ENCODE measurements at regions not wholly inside any gene's neighbourhood (a gene's known extent, or its start where the extent isn't known, plus 50 kb on each side); places are given as distances from the start of the nearest gene placed in this dataset.
"Not testable (repeated sequence)": the region's sequence is repeated elsewhere in the genome, so short reads cannot be mapped to it uniquely, and the experiment has no call there.

DNA sequence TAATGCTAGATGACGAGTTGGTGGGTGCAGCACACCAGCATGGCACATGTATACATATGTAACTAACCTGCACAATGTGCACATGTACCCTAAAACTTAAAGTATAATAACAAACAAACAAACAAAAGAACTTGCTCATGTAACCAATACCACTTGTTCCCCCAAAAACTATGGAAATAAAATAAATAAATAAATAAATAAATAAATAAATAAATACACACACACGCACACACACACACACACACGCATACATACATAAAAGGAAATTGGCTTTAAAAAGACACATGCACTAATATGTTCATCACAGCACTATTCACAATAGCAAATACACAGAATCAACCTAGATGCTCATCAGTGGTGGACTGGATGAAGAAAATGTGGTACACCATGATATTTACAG, 394.0 kb upstream of the SLC10A2 start:
- DNase-seq: not testable (repeated sequence)

DNA sequence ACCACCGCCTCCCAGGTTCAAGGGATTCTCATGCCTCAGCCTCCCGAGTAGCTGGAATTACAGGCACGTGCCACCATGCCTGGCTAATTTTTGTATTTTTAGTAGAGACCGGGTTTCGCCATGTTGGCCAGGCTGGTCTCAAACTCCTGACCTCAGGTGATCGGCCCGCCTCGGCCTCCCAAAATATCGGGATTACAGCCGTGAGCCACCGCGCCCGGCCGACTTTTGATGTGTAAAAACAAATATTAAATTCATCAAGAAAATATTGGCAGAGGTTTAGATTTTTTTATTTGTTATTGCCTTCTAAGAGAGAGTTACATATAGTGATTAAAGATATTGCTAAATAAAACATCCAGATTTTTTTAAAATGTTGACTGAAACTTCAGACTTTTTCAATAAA, 390.8 kb upstream of the SLC10A2 start:
- not testable (repeated sequence) for DNase-seq

DNA sequence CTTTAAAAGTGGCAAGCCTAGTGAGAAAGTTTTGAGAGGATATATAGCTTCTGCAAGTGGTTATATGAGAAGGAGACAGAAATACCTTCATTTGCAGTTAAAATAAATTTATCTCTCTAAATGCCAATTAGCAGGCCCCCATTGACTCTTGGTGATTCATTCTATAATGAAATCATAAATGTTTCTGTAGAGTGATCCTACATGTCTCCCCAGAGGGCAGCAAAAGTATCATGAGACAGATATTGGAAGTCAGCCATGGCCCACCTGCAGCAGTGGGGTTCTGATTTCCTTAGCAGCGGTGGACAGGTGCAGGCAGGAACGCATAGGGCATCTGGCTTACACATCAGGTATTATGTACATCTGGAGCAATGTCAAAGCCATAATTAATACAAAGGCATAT, 385.4 kb upstream of the SLC10A2 start:
- DNase-seq: no peak

DNA sequence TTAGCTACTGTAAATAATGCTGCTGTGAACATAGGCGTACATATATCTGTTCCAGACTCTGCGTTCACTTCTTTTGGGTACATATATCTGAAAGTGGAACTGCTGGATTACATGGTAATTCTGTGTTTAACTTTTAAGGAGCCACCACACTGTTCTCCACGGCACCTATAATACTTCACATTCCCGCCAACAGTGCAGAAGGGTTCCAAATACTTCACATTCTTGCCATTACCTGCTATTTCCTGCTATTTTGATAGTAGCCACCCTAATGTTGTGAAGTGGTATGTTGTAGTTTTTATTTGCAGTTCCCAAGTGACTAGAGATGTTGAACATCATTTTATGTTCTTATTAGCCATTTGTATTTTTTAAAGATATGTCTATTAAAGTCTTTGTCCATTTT, 377.4 kb upstream of the SLC10A2 start:
- no peak for DNase-seq

DNA sequence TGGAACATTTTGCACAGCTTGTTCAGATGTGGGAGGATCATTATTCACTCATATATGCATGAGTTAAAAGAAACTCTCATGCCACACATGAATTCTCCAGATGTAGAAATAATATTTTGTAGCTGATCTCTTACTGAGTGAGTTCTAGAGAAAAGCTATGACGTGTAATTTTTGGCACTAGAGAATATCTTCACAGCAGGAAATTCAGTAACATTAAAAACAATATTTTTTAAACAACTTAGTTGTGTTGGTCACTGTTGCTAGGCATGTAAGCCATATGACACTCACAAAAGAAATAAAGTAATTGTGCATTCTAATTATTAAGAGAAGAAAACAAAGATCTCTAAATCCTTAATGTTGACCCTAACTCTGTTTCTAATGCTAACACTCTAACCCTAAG, 371.4 kb upstream of the SLC10A2 start:
- peak; percentile 62 to 63 for DNase-seq

DNA sequence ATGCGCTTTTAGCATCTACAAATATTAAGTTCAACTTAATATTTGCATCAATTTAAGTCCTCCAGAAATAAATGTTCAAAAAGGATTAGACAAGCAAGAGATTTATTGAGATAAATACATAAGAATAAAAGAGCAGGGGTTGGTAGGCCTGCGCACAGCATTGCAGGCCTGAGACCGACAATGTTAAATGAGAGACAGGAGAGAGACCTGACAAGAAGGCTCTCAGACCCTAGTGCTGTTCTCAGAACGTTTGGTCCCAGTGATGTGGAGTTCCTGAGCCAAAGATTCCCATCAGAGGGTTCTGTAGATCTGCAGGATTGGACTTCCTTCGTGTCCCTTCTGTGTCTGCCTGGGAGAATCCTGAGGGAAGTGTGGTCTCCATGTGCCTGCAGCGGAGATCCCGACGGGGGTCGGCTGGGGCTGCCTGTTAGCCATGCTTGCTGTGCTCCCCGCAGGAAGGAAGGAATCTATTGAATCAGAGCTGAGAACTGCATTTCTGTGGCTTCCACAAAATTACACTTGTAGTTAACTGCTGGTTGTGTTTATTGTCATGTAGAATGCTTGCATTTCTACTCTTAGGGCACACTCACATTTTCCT, 369.9 kb upstream of the SLC10A2 start:
- no peak for DNase-seq

DNA sequence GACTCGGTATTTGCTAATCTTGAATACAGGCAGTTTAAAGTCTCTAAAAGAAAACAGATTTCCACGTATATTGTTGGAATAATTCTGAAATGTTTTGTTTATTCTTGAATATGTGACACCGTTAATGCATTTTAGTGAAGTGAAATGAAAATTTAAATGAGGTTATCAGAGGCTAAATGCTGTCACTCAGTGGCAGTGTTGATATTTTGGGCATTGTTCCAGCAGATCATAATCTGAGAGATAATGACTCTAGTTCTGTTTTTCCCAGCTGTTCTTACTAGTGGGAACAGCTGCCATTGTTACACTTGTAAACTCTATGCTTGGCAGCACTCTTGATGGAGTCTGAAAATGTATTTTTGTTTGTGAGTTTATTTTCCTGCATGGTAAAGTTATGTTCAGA, 365.6 kb upstream of the SLC10A2 start:
- DNase-seq: peak; percentile 23 to 40

DNA sequence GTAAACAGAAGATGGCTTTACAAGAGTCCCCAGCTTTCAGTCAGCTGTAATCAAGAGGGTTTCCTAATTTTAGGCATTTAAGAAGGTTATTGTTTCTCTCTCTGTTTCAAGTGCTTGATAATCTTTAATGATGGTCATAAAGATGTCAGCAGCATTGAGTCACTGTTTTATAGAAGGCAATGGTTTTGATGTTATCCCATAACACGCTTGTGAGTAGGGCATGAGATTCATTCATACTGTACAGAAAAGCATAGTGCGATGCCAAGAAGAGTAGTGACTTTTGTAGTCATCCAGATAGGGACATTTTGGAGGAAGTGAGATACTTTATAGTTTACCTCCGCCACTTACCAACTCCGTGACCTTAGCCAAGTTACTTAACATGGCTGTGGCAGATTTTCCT, 364.2 kb upstream of the SLC10A2 start:
- DNase-seq: no peak

DNA sequence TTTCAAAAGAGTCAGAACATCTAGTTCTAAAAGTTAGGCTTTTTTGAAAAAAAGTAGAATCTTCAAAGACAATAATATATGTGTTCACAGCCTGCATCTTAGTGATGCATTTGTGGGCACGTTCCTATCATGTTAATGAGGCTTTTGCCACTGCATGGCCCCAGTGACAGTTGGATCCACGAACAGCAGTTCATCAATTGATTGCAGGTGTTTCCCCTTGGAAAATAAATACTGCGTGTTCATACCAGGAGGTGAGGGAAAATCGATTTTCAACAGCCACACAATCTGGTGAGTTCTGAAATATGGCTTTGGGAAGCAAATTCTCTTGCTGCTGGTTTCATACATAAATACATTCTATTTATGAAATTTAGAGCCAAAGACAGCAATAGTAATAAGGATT, 343.8 kb upstream of the SLC10A2 start:
- no peak for DNase-seq

DNA sequence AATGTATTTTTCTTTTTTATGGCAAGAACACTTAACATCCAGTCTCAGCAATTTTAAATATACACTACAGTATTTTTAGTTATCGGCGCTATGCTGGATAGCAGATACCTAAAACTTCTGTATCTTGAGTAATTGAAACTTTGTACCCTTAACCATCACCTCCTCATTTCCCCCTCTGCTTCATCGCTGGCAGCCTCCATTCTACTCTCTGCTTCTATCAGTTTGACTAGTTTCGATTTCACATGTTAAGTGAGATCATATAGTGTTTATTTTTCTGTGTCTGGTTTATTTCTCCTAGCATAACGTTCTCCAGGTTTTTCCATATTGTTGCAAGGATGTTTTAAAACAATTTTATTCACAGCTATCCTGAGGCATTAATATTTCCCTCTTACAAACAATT, 340.8 kb upstream of the SLC10A2 start:
- DNase-seq: no peak

DNA sequence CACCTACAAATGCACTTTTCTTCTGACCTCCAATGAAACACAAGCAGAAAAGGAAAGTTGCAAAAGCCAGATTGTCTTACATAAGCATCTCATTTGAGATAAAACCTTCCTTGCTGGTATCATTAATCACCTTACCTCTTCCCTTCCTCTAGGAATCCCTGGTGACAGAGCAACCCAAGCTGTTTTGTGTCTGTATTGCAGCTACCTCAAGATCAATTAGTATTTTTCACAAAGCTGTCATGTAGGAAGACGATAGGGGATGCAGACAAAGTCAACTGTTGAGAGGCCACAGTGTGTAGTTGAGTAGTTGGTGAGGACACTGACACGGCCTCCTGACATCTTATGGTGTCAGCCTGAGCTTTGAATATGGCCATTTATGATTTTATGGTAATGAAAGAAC, 339.1 kb upstream of the SLC10A2 start:
- no peak for DNase-seq

DNA sequence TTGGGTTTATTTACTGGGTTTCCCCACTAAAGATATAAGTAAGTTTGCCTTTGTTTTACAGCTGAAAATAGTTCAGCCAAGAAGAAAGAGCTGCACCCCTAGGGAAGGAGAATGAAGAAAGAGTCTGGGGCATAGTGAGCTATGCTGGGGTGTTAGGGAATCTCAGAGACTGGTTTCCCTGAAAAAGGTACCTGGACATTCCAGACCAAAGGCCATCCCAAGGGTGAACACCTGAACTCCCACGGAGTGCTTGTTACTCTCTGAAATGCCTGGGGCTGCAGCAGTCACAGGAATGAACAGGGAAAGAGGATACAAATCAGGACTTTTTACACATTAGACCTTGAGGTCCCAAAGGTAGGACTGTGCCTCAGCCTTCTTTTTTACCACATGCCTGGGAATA, 337.6 kb upstream of the SLC10A2 start:
- no peak for DNase-seq

DNA sequence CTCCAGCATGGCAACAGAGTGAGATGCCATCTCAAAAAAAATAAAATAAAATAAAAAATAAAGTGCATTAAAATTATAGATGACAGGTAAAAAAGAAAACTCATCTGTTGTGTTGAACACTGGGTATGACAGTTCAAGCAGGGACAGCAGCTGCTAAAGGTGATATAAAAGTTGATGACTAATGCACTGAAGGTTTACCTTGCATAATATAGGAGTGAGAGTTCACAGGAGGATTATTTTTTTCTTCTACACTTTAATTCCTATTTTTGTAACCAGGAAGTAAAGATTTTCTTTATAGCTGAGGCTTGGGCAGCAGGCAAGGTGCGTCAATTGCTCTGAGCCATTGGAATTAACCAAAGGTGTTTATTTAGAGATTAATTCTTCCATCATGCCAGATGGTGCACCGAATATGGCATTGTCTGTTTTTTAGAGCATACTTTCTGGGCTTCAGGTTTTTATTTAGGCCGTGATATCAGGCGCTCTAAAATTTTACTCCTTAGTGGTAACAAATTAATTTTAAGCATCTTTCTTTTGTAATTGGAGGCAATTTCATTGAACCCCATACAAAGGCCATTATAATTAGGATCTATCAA, 337.0 kb upstream of the SLC10A2 start:
- no peak for DNase-seq

DNA sequence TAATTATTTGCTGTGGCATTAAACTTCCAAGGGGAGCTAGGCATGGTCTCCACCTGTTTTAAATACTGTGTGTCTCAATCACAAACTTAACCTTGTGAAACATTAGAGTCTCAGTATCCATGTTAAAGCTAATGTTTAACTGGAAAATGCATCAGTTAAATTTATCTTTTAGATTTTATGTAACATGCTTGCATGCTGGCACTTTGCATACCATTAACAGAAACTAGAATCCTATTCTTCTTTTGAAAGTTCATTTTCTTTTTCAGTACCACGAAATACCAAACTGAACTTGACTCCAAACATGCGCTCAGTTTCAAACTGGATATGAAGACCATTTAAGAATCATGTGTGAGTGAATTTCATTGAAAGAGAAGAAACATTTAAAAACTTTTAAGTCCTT, 328.9 kb upstream of the SLC10A2 start:
- DNase-seq: no peak

DNA sequence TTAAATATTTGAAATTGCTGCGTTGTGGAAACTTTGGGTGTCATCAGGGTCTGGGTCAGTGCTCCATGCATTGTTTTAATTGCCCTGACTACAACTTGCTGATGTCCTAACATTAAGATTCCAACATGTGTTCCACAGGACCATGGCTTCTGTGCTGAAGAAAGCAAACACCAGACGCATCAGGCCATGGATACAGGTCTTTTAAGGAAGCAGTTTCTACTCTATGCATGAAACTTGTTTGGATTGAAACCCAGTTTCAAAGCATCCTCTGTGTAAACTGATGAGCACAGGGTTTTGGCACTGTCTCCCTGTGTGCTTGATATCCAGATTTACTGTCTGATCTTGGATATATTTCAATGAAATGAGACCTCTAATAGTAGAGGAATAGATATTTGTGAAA, 328.4 kb upstream of the SLC10A2 start:
- no peak for DNase-seq

DNA sequence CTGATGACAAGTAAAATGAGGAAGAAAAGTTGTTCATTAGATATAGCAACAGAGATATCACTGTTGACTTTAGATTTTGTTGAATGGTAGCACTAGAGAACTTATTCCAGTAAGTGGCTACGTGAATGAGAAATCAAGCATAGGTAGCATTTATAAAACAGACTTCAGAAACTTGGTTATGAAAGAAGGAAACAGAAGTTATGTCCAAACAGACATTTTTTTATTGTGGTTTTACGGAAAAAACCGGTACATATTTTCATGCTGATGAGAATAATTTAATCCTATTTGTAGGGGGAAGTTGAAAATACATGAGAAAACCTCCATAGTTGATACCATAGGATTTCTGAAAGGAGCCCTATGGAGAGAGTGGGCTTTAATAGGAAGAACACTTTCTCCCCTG, 325.7 kb upstream of the SLC10A2 start:
- DNase-seq: no peak

DNA sequence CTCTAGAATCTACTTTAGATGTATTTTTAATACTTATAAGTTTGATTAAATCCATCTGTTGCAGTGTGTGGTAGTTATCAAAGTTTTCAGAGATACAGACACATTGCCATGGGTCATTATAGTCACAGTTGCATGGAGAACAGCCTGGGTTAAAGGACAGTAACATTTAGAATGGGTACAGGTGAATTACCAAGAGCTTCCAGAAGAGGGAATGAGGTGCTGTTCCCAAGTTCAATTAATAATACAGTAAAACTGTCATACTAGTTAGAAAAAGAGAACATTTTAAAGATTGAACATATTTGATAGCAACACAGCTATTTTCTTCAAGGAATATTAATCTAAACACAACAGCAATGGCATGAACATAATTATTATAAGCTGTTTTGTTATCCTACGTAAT, 322.6 kb upstream of the SLC10A2 start:
- DNase-seq: no peak

DNA sequence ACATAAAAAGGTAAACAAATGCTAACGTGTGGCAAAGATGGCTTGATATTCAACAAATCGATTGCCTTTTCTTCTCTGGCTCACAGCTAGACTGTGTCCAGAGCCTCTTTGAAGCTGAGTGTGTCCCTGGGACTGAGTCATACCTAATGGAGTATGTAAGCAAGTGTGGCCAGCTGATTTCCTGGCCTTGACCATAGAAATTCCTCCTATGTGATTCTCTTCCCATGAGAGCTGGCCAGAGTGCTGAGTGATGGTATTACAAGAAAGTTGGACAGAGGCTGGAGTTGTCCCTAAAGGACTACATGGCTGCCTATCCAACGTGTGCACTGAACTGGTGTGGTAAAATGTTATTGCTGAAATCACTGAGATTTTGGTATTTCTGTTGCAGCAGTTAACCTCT, 320.1 kb upstream of the SLC10A2 start:
- no peak for DNase-seq

DNA sequence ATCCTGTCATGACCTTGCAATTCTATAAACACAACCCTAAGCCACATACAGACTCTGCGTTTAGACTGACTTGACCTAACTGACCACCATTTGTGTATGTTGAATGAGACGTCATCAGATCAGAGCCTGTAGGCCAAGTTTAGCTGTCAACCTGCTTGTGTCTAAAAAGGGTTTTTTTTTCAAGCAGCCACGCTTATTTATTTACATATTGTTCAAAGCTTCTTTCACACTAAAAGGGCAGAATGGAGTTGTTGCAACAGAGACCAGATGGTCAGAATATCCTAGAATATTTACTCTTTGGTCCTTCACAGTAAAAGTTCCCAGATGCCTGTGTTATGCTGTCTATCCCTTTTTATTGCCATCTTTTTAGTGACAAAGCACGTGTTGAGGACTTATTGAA, 307.7 kb upstream of the SLC10A2 start:
- DNase-seq: no peak

DNA sequence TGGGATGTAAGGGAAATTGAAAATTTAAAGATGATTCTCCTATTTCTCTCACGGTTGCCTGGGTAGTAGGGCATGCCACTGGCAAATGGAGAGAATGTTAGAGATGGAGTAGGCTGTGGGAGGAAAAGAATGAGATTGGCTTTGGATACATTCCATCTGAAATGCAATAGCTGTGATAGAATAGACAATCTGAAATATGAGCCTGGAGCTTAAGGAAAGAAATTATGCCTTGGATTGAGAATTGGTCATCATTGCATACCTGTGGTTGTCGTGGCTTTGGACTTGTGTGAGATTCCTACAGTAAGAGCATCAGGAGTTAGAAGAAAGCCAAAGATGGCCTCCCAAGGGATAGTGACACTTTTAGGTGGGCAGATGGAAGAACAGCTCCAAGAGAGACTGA, 305.1 kb upstream of the SLC10A2 start:
- no peak for DNase-seq

DNA sequence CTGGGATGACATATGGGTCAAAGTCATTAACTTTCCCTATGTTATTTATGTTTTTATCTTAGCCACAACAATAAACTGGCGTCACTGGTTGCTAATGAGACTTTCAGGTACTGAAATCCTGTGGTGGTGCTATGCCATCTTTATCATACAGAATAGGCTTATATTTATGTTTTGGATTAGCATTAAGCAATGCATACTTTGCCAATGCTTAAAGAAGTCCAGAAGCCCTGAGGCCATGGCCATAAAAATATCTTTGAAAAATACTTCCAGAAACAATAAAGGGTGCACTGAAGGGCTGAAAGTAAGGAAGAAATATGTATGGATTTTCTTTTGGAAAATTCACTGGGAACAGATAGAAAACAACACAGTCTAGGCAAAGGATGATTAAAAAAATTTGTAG, 304.6 kb upstream of the SLC10A2 start:
- no peak for DNase-seq

DNA sequence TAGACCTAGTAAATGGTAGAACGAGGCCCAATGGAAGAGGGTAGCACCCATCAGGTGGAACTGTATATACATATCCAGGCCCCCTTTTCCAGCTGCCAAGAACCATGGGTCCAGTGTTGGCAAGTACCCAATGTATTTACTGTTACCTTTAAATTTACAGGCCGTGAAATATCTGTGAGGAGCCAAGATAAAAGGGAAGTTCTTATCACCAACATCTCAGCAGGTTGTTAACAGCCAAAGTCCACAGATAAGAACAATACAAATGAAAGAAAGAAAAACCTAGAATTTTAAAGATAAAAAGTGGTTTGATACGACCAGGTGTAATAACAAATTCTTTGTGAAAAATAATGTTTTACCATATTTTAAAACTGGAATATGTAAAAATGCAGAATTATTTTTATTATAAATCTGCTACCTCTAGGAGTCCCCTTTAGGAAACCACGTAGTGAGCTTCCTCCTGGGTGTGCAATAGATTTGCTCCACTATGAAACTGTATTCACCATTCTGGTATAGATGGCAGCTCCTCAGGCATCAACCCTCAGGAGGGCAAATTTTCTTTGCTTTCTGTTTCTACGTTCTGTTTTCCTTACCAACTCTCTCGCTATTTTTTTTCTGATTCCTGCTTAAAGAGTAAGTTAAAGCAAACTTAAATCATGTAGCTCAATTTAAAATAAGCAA, 292.2 kb upstream of the SLC10A2 start:
- DNase-seq: no peak

DNA sequence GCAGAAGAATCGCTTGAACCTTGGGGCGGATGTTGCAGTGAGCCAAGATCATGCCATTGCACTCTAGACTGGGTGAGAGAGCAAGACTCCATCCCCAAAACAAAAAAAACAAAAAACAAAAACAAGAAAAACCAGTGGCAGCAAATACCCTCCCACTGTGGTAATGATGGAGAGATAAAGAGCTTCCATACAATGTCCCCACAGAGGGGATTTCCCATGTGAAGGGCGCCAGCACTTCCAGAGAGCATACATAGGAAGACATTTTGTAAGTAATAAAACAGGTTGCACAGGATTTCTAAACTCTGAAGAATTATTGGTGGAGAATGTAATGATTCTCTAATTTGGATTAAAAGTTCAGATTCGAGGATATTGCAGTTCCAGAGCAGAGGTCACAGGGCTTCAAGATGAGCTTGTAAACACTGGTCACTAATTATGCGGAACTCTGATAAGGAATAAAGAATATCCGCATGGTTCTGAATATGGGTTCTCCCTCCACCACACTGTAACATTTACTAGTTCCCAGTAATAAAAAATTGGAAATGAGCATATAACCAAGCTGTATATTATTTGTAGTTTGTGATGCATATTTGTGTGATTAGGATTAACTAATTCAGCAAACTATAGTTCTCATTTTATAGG, 290.1 kb upstream of the SLC10A2 start:
- DNase-seq: no peak

Data from right lung (tissue), 2 donors.